Type B pancreatic cell (in vitro differentiated cells): ENCODE measurements at regions not wholly inside any gene's neighbourhood (a gene's known extent, or its start where the extent isn't known, plus 50 kb on each side); places are given as distances from the start of the nearest gene placed in this dataset.

Source experiments
- DNase-seq: peaks from one replicate; pipeline ENCODE4 v3.0.0; 2021; ENCODE audit warnings: mixed read lengths; ENCODE audit not compliant: unreplicated experiment; ENCODE audit errors: extremely low spot score
- H3K27ac Mint-ChIP-seq: 2 replicates; pipeline ENCODE4 v1.8.0; 2021; ENCODE audit warnings: mild to moderate bottlenecking, mixed read lengths
- H3K27me3 Mint-ChIP-seq: 2 replicates; pipeline ENCODE4 v1.8.0; 2021; ENCODE audit warnings: mixed read lengths
- H3K36me3 Mint-ChIP-seq: 2 replicates; pipeline ENCODE4 v1.8.0; 2021; ENCODE audit warnings: mixed read lengths
- H3K4me1 Mint-ChIP-seq: one replicate; pipeline ENCODE4 v1.8.0; 2021; ENCODE audit warnings: mixed read lengths; ENCODE audit not compliant: unreplicated experiment
- H3K4me3 Mint-ChIP-seq: 2 replicates; pipeline ENCODE4 v1.8.0; 2021; ENCODE audit warnings: mild to moderate bottlenecking, mixed read lengths
- H3K9me3 Mint-ChIP-seq: 2 replicates; pipeline ENCODE4 v1.8.0; 2021; ENCODE audit warnings: mixed read lengths
- CTCF ChIP-seq: fragments of 200-600 bp; sonication (generic); conservative IDR thresholded peaks from 2 replicates; pipeline ENCODE4 v1.5.0; 2021; ENCODE audit warnings: antibody characterized with exemption, mild to moderate bottlenecking

GRCh38 chr2:120978359-120979050, 242.8 kb downstream of the GLI2 start:
- Mint-ChIP-seq H3K27ac (peak overlapping the region; percentile 34), H3K27me3 (no peaks in the 10 kb centered on the region), H3K36me3 (peaks cover 26% of the 10 kb centered on the region), H3K9me3 (no peaks in the 10 kb centered on the region), H3K4me1 (peaks cover 22% of the 10 kb centered on the region), H3K4me3 (no peak overlapping the region)
- TF ChIP-seq CTCF = no peak
- DNase-seq = no peak

- Mint-ChIP-seq H3K27me3 (no peaks in the 10 kb centered on the region), H3K36me3 (peaks cover 26% of the 10 kb centered on the region), H3K4me1 (peaks cover 22% of the 10 kb centered on the region), H3K9me3 (no peaks in the 10 kb centered on the region), H3K4me3 (no peak overlapping the region), H3K27ac (no peak overlapping the region)
- no peak for TF ChIP-seq CTCF
- DNase-seq = no peak
Measured at GRCh38 chr2:120979398-120979797, 243.7 kb downstream of the GLI2 start.

GRCh38 chr2:120979921-120980320, 244.3 kb downstream of the GLI2 start:
- no peaks in the 10 kb centered on the region for H3K27me3 Mint-ChIP-seq
- H3K27ac Mint-ChIP-seq = no peak overlapping the region

GRCh38 chr2:120981443-120981842, 245.8 kb downstream of the GLI2 start:
- H3K36me3 Mint-ChIP-seq = peaks cover 16% of the 10 kb centered on the region
- H3K27me3 Mint-ChIP-seq = no peaks in the 10 kb centered on the region
- H3K27ac Mint-ChIP-seq = no peak overlapping the region
- H3K4me3 Mint-ChIP-seq = no peak overlapping the region
- TF ChIP-seq CTCF = no peak
- H3K9me3 Mint-ChIP-seq = no peaks in the 10 kb centered on the region
- no peak for DNase-seq
- H3K4me1 Mint-ChIP-seq = peaks cover 17% of the 10 kb centered on the region

More at GRCh38 chr2:120979921-120980320, 244.3 kb downstream of the GLI2 start:
- H3K9me3 Mint-ChIP-seq = no peaks in the 10 kb centered on the region
- no peak for TF ChIP-seq CTCF
- DNase-seq = no peak
- H3K4me1 Mint-ChIP-seq = peaks cover 22% of the 10 kb centered on the region
- no peak overlapping the region for H3K4me3 Mint-ChIP-seq
- H3K36me3 Mint-ChIP-seq = peaks cover 22% of the 10 kb centered on the region

GRCh38 chr2:120982598-120982997, 246.9 kb downstream of the GLI2 start:
- Mint-ChIP-seq H3K36me3 (peaks cover 22% of the 10 kb centered on the region), H3K4me3 (no peak overlapping the region), H3K4me1 (peaks cover 10% of the 10 kb centered on the region), H3K9me3 (no peaks in the 10 kb centered on the region), H3K27me3 (no peaks in the 10 kb centered on the region), H3K27ac (no peak overlapping the region)
- no peak for DNase-seq
- no peak for TF ChIP-seq CTCF
